ENCODE measurements at regions not wholly inside any gene's neighbourhood (a gene's known extent, or its start where the extent isn't known, plus 50 kb on each side); places are given as distances from the start of the nearest gene placed in this dataset.

- TF ChIP-seq CTCF (optimal IDR thresholded peaks at IDR 0.05 in 1 of 3, IDR thresholded peaks at IDR 0.05 in 1 of 3, conservative IDR thresholded peaks at IDR 0.05 in 1 of 3; ENCODE audit: extremely low read depth in 1 of 3, insufficient read depth in 2 of 3, low read length in 3 of 3) (no peak), EZH2 (IDR thresholded peaks at IDR 0.05; ENCODE audit: low read length) (no peak)
- no peak overlapping the region for H3K4me3 ChIP-seq (ENCODE audit: control insufficient read depth in 2 of 3, extremely low read depth in 1 of 3, insufficient read depth in 2 of 3, low read depth in 1 of 3, low read length in 3 of 3)
- H3K9me1 ChIP-seq (ENCODE audit: control insufficient read depth, extremely low read depth, insufficient read depth, low read length): no peaks in the 10 kb centered on the region
- no peaks in the 10 kb centered on the region for H3K79me2 ChIP-seq (ENCODE audit: control insufficient read depth, insufficient read depth, low read length)
- no peak overlapping the region for H3K9ac ChIP-seq (ENCODE audit: control insufficient read depth, extremely low read depth, insufficient read depth, low read length)
- no peaks in the 10 kb centered on the region for H3K36me3 ChIP-seq (ENCODE audit: control insufficient read depth in 2 of 2, extremely low read depth in 1 of 2, insufficient read depth in 2 of 2, low read length in 2 of 2)
- H3K27me3 ChIP-seq (ENCODE audit: control insufficient read depth, extremely low read depth, insufficient read depth, low read length): no peaks in the 10 kb centered on the region
- no peaks in the 10 kb centered on the region for H3K4me1 ChIP-seq (ENCODE audit: control insufficient read depth, extremely low read depth, insufficient read depth, low read length)
- FAIRE-seq: no peak
- H2AFZ ChIP-seq (ENCODE audit: control insufficient read depth, low read length): no peak overlapping the region
- H3K27ac ChIP-seq (ENCODE audit: control insufficient read depth, insufficient read depth, low read length): no peak overlapping the region
- H4K20me1 ChIP-seq (ENCODE audit: control insufficient read depth, extremely low read depth, insufficient read depth, low read length): no peaks in the 10 kb centered on the region
- no peak for DNase-seq (ENCODE audit: low read depth, low spot score)
- dilution Hi-C loops (cut with MboI; ENCODE audit: extremely low pct_ligation_motif_present, low sequenced_read_pairs): no loop called here
- H3K9me3 ChIP-seq (ENCODE audit: control insufficient read depth, low read depth, low read length): no peaks in the 10 kb centered on the region
- no peak overlapping the region for H3K4me2 ChIP-seq (ENCODE audit: control insufficient read depth, extremely low read depth, insufficient read depth, low read depth, low read length)
Measured at GRCh38 chr12:67420506-67420905, 151.3 kb downstream of the CAND1 start.

DNA sequence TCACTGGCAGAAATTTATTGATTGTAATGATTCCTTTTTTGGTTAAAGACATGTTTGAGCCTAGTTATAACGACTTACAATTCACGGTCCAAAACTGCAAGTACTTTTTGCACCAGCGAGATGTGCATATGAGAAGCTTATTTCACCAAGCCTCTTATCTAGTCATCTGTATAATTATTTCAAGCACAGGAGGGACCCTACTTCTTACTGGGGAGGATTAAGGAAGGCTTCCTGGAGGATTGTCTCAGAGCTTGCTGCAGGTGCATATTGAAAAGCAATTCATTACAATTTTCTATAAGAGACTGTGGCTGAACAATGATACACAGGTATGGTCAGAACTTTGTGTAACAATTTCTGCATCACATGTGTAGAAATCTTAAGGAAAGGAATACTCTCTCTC, 152.9 kb downstream of the CAND1 start:
- H2AFZ ChIP-seq (ENCODE audit: control insufficient read depth, low read length): no peak overlapping the region

More for the DNA sequence above, 152.9 kb downstream of the CAND1 start:
- FAIRE-seq: no peak
- no peak overlapping the region for H3K9ac ChIP-seq (ENCODE audit: control insufficient read depth, extremely low read depth, insufficient read depth, low read length)
- dilution Hi-C loops (cut with MboI; ENCODE audit: extremely low pct_ligation_motif_present, low sequenced_read_pairs): no loop called here
- no peaks in the 10 kb centered on the region for H3K9me3 ChIP-seq (ENCODE audit: control insufficient read depth, low read depth, low read length)
- no peak overlapping the region for H3K4me2 ChIP-seq (ENCODE audit: control insufficient read depth, extremely low read depth, insufficient read depth, low read depth, low read length)
- no peaks in the 10 kb centered on the region for H3K79me2 ChIP-seq (ENCODE audit: control insufficient read depth, insufficient read depth, low read length)
- H3K36me3 ChIP-seq (ENCODE audit: control insufficient read depth in 2 of 2, extremely low read depth in 1 of 2, insufficient read depth in 2 of 2, low read length in 2 of 2): no peaks in the 10 kb centered on the region
- H3K9me1 ChIP-seq (ENCODE audit: control insufficient read depth, extremely low read depth, insufficient read depth, low read length): no peaks in the 10 kb centered on the region
- no peak overlapping the region for H3K27ac ChIP-seq (ENCODE audit: control insufficient read depth, insufficient read depth, low read length)
- H3K4me3 ChIP-seq (ENCODE audit: control insufficient read depth in 2 of 3, extremely low read depth in 1 of 3, insufficient read depth in 2 of 3, low read depth in 1 of 3, low read length in 3 of 3): no peak overlapping the region
- H4K20me1 ChIP-seq (ENCODE audit: control insufficient read depth, extremely low read depth, insufficient read depth, low read length): no peaks in the 10 kb centered on the region
- H3K4me1 ChIP-seq (ENCODE audit: control insufficient read depth, extremely low read depth, insufficient read depth, low read length): no peaks in the 10 kb centered on the region
- TF ChIP-seq CTCF (optimal IDR thresholded peaks at IDR 0.05 in 1 of 3, IDR thresholded peaks at IDR 0.05 in 1 of 3, conservative IDR thresholded peaks at IDR 0.05 in 1 of 3; ENCODE audit: extremely low read depth in 1 of 3, insufficient read depth in 2 of 3, low read length in 3 of 3) (no peak), EZH2 (IDR thresholded peaks at IDR 0.05; ENCODE audit: low read length) (no peak)
- H3K27me3 ChIP-seq (ENCODE audit: control insufficient read depth, extremely low read depth, insufficient read depth, low read length): no peaks in the 10 kb centered on the region
- DNase-seq (ENCODE audit: low read depth, low spot score): no peak

Data from keratinocyte (primary cell).